ENCODE measurements at regions not wholly inside any gene's neighbourhood (a gene's known extent, or its start where the extent isn't known, plus 50 kb on each side); places are given as distances from the start of the nearest gene placed in this dataset.

DNA sequence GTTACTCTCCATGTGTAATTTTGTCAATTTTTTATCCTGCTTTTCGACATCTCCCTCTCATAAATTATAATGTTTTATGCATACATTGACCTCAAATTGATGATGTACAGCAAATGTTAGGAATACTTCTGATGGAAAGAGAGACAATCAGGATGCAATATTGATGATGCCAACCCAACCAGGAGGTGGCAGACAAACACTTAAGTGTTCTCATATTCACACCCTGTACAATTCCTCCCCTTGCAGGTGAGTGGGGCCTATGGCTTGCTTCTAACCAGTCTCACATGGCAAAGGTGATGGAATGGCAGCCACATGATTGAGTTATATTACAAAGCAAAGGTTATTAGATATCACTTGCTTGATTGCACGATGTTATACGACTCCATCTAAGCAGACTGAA, 594.3 kb upstream of the REG3G start:
- TF ChIP-seq, protein P1, sequence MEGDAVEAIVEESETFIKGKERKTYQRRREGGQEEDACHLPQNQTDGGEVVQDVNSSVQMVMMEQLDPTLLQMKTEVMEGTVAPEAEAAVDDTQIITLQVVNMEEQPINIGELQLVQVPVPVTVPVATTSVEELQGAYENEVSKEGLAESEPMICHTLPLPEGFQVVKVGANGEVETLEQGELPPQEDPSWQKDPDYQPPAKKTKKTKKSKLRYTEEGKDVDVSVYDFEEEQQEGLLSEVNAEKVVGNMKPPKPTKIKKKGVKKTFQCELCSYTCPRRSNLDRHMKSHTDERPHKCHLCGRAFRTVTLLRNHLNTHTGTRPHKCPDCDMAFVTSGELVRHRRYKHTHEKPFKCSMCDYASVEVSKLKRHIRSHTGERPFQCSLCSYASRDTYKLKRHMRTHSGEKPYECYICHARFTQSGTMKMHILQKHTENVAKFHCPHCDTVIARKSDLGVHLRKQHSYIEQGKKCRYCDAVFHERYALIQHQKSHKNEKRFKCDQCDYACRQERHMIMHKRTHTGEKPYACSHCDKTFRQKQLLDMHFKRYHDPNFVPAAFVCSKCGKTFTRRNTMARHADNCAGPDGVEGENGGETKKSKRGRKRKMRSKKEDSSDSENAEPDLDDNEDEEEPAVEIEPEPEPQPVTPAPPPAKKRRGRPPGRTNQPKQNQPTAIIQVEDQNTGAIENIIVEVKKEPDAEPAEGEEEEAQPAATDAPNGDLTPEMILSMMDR (IDR thresholded peaks at IDR 0.05) = no peak
- TF ChIP-seq POLR2A (IDR thresholded peaks at IDR 0.05) (no peak), POLR2AphosphoS5 (IDR thresholded peaks at IDR 0.05) (no peak)

All from sigmoid colon (tissue), 4 donors.